ENCODE measurements at regions not wholly inside any gene's neighbourhood (a gene's known extent, or its start where the extent isn't known, plus 50 kb on each side); places are given as distances from the start of the nearest gene placed in this dataset.
"Not testable (repeated sequence)": the region's sequence is repeated elsewhere in the genome, so short reads cannot be mapped to it uniquely, and the experiment has no call there.

- TF ChIP-seq MAX (IDR thresholded peaks at IDR 0.05; ENCODE audit: low read depth, low read length) = no peak
- no peak for TF ChIP-seq CTCF (IDR thresholded peaks at IDR 0.05; ENCODE audit: low read depth, low read length)
- TF ChIP-seq MYC (IDR thresholded peaks at IDR 0.05; ENCODE audit: low read depth, low read length) = no peak
- TF ChIP-seq POLR2A (IDR thresholded peaks at IDR 0.05; ENCODE audit: extremely low read depth, insufficient read length) = no peak
- no peak for DNase-seq (ENCODE audit: low read depth)
- H3K4me3 ChIP-seq (ENCODE audit: low read depth, low read length) = no peak overlapping the region
Observed at GRCh38 chr2:35591886-35592285, 763.7 kb upstream of the CRIM1 start.

GRCh38 chr2:35585972-35586371, 769.6 kb upstream of the CRIM1 start:
- TF ChIP-seq CTCF (IDR thresholded peaks at IDR 0.05; ENCODE audit: low read depth, low read length) = no peak
- no peak for TF ChIP-seq MYC (IDR thresholded peaks at IDR 0.05; ENCODE audit: low read depth, low read length)
- TF ChIP-seq POLR2A (IDR thresholded peaks at IDR 0.05; ENCODE audit: extremely low read depth, insufficient read length) = no peak
- no peak for TF ChIP-seq MAX (IDR thresholded peaks at IDR 0.05; ENCODE audit: low read depth, low read length)
- peak; percentile 15 for DNase-seq (ENCODE audit: low read depth)
- H3K4me3 ChIP-seq (ENCODE audit: low read depth, low read length) = no peak overlapping the region

GRCh38 chr2:35582637-35583036, 772.9 kb upstream of the CRIM1 start:
- no peak for DNase-seq (ENCODE audit: low read depth)
- no peak overlapping the region for H3K4me3 ChIP-seq (ENCODE audit: low read depth, low read length)
- no peak for TF ChIP-seq CTCF (IDR thresholded peaks at IDR 0.05; ENCODE audit: low read depth, low read length)
- TF ChIP-seq MAX (IDR thresholded peaks at IDR 0.05; ENCODE audit: low read depth, low read length) = no peak
- TF ChIP-seq MYC (IDR thresholded peaks at IDR 0.05; ENCODE audit: low read depth, low read length) = no peak
- no peak for TF ChIP-seq POLR2A (IDR thresholded peaks at IDR 0.05; ENCODE audit: extremely low read depth, insufficient read length)

GRCh38 chr2:35580956-35581355, 774.6 kb upstream of the CRIM1 start:
- TF ChIP-seq MAX (IDR thresholded peaks at IDR 0.05; ENCODE audit: low read depth, low read length) = no peak
- DNase-seq (ENCODE audit: low read depth) = no peak
- H3K4me3 ChIP-seq (ENCODE audit: low read depth, low read length) = no peak overlapping the region

GRCh38 chr2:35568574-35568973, 787.0 kb upstream of the CRIM1 start:
- DNase-seq (ENCODE audit: low read depth); H3K4me3 ChIP-seq (ENCODE audit: low read depth, low read length): not testable (repeated sequence)

- TF ChIP-seq MYC (IDR thresholded peaks at IDR 0.05; ENCODE audit: low read depth, low read length) (no peak), CTCF (IDR thresholded peaks at IDR 0.05; ENCODE audit: low read depth, low read length) (no peak), MAX (IDR thresholded peaks at IDR 0.05; ENCODE audit: low read depth, low read length) (no peak), POLR2A (IDR thresholded peaks at IDR 0.05; ENCODE audit: extremely low read depth, insufficient read length) (no peak)
- DNase-seq (ENCODE audit: low read depth) = no peak
- H3K4me3 ChIP-seq (ENCODE audit: low read depth, low read length) = no peak overlapping the region
Observed at GRCh38 chr2:35562488-35562887, 793.1 kb upstream of the CRIM1 start.

GRCh38 chr2:35548171-35548570, 807.4 kb upstream of the CRIM1 start:
- no peak for DNase-seq (ENCODE audit: low read depth)
- no peak overlapping the region for H3K4me3 ChIP-seq (ENCODE audit: low read depth, low read length)
- TF ChIP-seq CTCF (IDR thresholded peaks at IDR 0.05; ENCODE audit: low read depth, low read length) (no peak), MAX (IDR thresholded peaks at IDR 0.05; ENCODE audit: low read depth, low read length) (no peak), MYC (IDR thresholded peaks at IDR 0.05; ENCODE audit: low read depth, low read length) (no peak), POLR2A (IDR thresholded peaks at IDR 0.05; ENCODE audit: extremely low read depth, insufficient read length) (no peak)
